B cell (primary cell): ENCODE measurements at regions not wholly inside any gene's neighbourhood (a gene's known extent, or its start where the extent isn't known, plus 50 kb on each side); places are given as distances from the start of the nearest gene placed in this dataset.

Experiments
- CTCF ChIP-seq: fragments of 200-600 bp; IDR thresholded peaks from one replicate; pipeline ENCODE4 v1.8.0; 2022; ENCODE audit warnings: antibody characterized with exemption, mild to moderate bottlenecking
- EZH2 ChIP-seq: IDR thresholded peaks from 2 replicates; pipeline ENCODE4 v1.6.1; 2012; ENCODE audit warnings: borderline replicate concordance, low read depth, mild to moderate bottlenecking, moderate library complexity, low read length; ENCODE audit not compliant: insufficient read depth, poor library complexity, severe bottlenecking

DNA sequence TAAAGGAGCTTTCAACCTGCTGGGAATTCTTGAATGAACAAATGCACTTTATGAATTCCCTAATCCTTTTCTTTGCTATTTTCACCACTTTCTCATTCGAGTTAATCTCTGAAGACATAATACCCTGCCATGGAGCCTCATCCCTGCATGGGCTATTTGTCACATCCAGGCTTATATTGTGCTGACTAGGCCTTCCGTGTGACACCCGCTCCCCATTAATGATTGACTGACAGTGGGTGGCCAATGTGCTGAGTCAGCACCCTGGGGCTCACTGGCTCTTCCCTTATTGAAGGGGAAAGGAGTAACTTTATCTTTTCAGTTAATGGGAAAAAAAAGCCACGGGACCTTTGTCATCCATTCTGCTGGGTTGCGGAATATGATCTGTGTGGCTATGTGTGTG lies 1024.8 kb upstream of the EEF2KMT start:
- TF ChIP-seq CTCF (no peak), EZH2 (no peak)
